ENCODE measurements at regions not wholly inside any gene's neighbourhood (a gene's known extent, or its start where the extent isn't known, plus 50 kb on each side); places are given as distances from the start of the nearest gene placed in this dataset.

- no peak for DNase-seq (ENCODE audit: low spot score)
- Histone ChIP-seq H3K4me3 (no peak overlapping the region), H3K4me1 (ENCODE audit: control insufficient read depth in 1 of 2, low read depth in 2 of 2) (no peaks in the 10 kb centered on the region), H3K27ac (no peak overlapping the region), H3K36me3 (no peaks in the 10 kb centered on the region), H3K27me3 (replicated peaks; ENCODE audit: insufficient read depth) (no peaks in the 10 kb centered on the region), H3K9me3 (no peaks in the 10 kb centered on the region)
- no peak for TF ChIP-seq CTCF (IDR thresholded peaks at IDR 0.05)
- no peak for ATAC-seq (ENCODE audit: insufficient number of reproducible peaks, low FRiP score, low read depth)
Measured at GRCh38 chr3:187618722-187619121, 51.5 kb downstream of the SST start.

GRCh38 chr3:187617213-187617612 is 53.0 kb downstream of the SST start:
- Histone ChIP-seq H3K4me3 (no peak overlapping the region), H3K36me3 (no peaks in the 10 kb centered on the region), H3K27me3 (replicated peaks; ENCODE audit: insufficient read depth) (no peaks in the 10 kb centered on the region), H3K4me1 (ENCODE audit: control insufficient read depth in 1 of 2, low read depth in 2 of 2) (peaks cover 0 to 5% of the 10 kb centered on the region in 2 donors), H3K9me3 (no peaks in the 10 kb centered on the region), H3K27ac (no peak overlapping the region)
- ATAC-seq (ENCODE audit: insufficient number of reproducible peaks, low FRiP score, low read depth) (no peak), DNase-seq (ENCODE audit: low spot score) (no peak)
- TF ChIP-seq CTCF (IDR thresholded peaks at IDR 0.05) = no peak

- TF ChIP-seq CTCF (IDR thresholded peaks at IDR 0.05) = peak; percentile 22
- Histone ChIP-seq H3K27ac (no peak overlapping the region), H3K27me3 (replicated peaks; ENCODE audit: insufficient read depth) (no peaks in the 10 kb centered on the region), H3K4me1 (ENCODE audit: control insufficient read depth in 1 of 2, low read depth in 2 of 2) (peaks cover 0 to 5% of the 10 kb centered on the region in 2 donors), H3K36me3 (no peaks in the 10 kb centered on the region), H3K4me3 (no peak overlapping the region), H3K9me3 (no peaks in the 10 kb centered on the region)
- ATAC-seq (ENCODE audit: insufficient number of reproducible peaks, low FRiP score, low read depth) (no peak), DNase-seq (ENCODE audit: low spot score) (no peak)
Measured at GRCh38 chr3:187616307-187616972, 53.8 kb downstream of the SST start.

- Histone ChIP-seq H3K4me1 (ENCODE audit: control insufficient read depth in 1 of 2, low read depth in 2 of 2) (peaks cover 0 to 5% of the 10 kb centered on the region in 2 donors), H3K27ac (no peak overlapping the region), H3K27me3 (replicated peaks; ENCODE audit: insufficient read depth) (no peaks in the 10 kb centered on the region), H3K4me3 (no peak overlapping the region), H3K36me3 (no peaks in the 10 kb centered on the region), H3K9me3 (no peaks in the 10 kb centered on the region)
- no peak for DNase-seq (ENCODE audit: low spot score)
- no peak for ATAC-seq (ENCODE audit: insufficient number of reproducible peaks, low FRiP score, low read depth)
- TF ChIP-seq CTCF (IDR thresholded peaks at IDR 0.05) = no peak
Measured at GRCh38 chr3:187615630-187616029, 54.6 kb downstream of the SST start.

- no peak for ATAC-seq (ENCODE audit: insufficient number of reproducible peaks, low FRiP score, low read depth)
- H3K4me1 ChIP-seq (ENCODE audit: control insufficient read depth in 1 of 2, low read depth in 2 of 2) = peaks cover 0 to 5% of the 10 kb centered on the region in 2 donors
- no peaks in the 10 kb centered on the region for H3K27me3 ChIP-seq (replicated peaks; ENCODE audit: insufficient read depth)
- H3K27ac ChIP-seq = no peak overlapping the region
- H3K4me3 ChIP-seq = no peak overlapping the region
- no peaks in the 10 kb centered on the region for H3K36me3 ChIP-seq
- H3K9me3 ChIP-seq = no peaks in the 10 kb centered on the region
- no peak for TF ChIP-seq CTCF (IDR thresholded peaks at IDR 0.05)
- no peak for DNase-seq (ENCODE audit: low spot score)
Measured at GRCh38 chr3:187612656-187613055, 57.5 kb downstream of the SST start.

Data from thoracic aorta (tissue), 2 donors.